MM.1S (cell line): ENCODE measurements at regions not wholly inside any gene's neighbourhood (a gene's known extent, or its start where the extent isn't known, plus 50 kb on each side); places are given as distances from the start of the nearest gene placed in this dataset.

Source experiments
- EZH2 ChIP-seq: fragments of 300-600 bp; sonication (generic); optimal IDR thresholded peaks from 2 replicates; pipeline ENCODE3; 2017; ENCODE audit warnings: low read depth, mild to moderate bottlenecking, antibody characterized with exemption, low read length, mixed read lengths
- EZH2phosphoT487 ChIP-seq: fragments of 300-600 bp; sonication (generic); IDR thresholded peaks from 2 replicates; pipeline ENCODE4 v1.6.1; 2018; ENCODE audit warnings: antibody characterized with exemption, low read length
- TF ChIP-seq, protein P1 (sequence below): fragments of 300-600 bp; sonication (generic); IDR thresholded peaks from 2 replicates; pipeline ENCODE4 v1.5.1; 2016; ENCODE audit warnings: antibody characterized with exemption, low read length, mixed read lengths

DNA sequence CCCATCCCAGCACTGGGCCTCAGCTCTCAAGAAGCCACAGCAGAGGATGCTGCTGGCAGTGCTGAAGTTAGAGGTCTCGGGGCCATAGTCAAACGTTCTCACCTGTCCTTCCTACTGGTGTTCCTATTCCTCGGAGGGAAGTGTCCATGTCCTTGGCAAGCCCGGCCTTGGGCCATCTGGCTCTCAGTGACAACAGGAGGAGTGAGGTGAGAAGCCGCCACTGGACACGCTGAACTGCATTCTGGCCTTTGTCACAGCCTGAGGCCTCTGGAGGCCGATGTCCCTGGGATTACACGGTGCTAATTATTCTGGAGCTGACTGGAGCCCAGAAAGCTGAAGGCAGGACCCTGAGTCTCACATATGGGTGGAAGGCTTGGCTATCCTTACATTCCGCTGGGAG lies 92.5 kb downstream of the OLFM1 start:
- TF ChIP-seq, protein P1, sequence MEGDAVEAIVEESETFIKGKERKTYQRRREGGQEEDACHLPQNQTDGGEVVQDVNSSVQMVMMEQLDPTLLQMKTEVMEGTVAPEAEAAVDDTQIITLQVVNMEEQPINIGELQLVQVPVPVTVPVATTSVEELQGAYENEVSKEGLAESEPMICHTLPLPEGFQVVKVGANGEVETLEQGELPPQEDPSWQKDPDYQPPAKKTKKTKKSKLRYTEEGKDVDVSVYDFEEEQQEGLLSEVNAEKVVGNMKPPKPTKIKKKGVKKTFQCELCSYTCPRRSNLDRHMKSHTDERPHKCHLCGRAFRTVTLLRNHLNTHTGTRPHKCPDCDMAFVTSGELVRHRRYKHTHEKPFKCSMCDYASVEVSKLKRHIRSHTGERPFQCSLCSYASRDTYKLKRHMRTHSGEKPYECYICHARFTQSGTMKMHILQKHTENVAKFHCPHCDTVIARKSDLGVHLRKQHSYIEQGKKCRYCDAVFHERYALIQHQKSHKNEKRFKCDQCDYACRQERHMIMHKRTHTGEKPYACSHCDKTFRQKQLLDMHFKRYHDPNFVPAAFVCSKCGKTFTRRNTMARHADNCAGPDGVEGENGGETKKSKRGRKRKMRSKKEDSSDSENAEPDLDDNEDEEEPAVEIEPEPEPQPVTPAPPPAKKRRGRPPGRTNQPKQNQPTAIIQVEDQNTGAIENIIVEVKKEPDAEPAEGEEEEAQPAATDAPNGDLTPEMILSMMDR: no peak
- TF ChIP-seq EZH2phosphoT487 (no peak), EZH2 (no peak)
